G401.6 (cell line): ENCODE measurements at regions not wholly inside any gene's neighbourhood (a gene's known extent, or its start where the extent isn't known, plus 50 kb on each side); places are given as distances from the start of the nearest gene placed in this dataset.
"Not testable (repeated sequence)": the region's sequence is repeated elsewhere in the genome, so short reads cannot be mapped to it uniquely, and the experiment has no call there.

Experiments used
- FAIRE-seq: peaks from 2 replicates; lab custom pipeline; 2012; peaks lifted over from hg19 to GRCh38; lab: Jason Lieb, UNC

GRCh38 chr9:129545876-129546275, 75.0 kb downstream of the C9orf50 start:
- FAIRE-seq = not testable (repeated sequence)

GRCh38 chr9:129544761-129545160, 76.1 kb downstream of the C9orf50 start:
- FAIRE-seq = no peak

GRCh38 chr9:129542741-129543140, 78.2 kb downstream of the C9orf50 start:
- no peak for FAIRE-seq

GRCh38 chr9:129541270-129541669, 79.6 kb downstream of the C9orf50 start:
- no peak for FAIRE-seq

GRCh38 chr9:129539446-129539845, 81.5 kb downstream of the C9orf50 start:
- no peak for FAIRE-seq

GRCh38 chr9:129531860-129532402, 89.0 kb downstream of the C9orf50 start:
- not testable (repeated sequence) for FAIRE-seq

GRCh38 chr9:129527955-129528354, 92.9 kb downstream of the C9orf50 start:
- not testable (repeated sequence) for FAIRE-seq

GRCh38 chr9:129525656-129526196, 95.2 kb downstream of the C9orf50 start:
- FAIRE-seq = no peak

- FAIRE-seq = no peak
Measured at GRCh38 chr9:129524582-129525270, 96.2 kb downstream of the C9orf50 start.

- no peak for FAIRE-seq
Measured at GRCh38 chr9:129523943-129524581, 96.8 kb downstream of the C9orf50 start.

- FAIRE-seq = no peak
Measured at GRCh38 chr9:129522351-129522750, 98.5 kb downstream of the C9orf50 start.

GRCh38 chr9:129520082-129520481, 100.8 kb downstream of the C9orf50 start:
- FAIRE-seq = no peak

- FAIRE-seq = no peak
Measured at GRCh38 chr9:129518074-129518473, 102.8 kb downstream of the C9orf50 start.

- FAIRE-seq = no peak
Measured at GRCh38 chr9:129517006-129517405, 103.9 kb downstream of the C9orf50 start.

- no peak for FAIRE-seq
Measured at GRCh38 chr9:129514891-129515290, 106.0 kb downstream of the C9orf50 start.

- FAIRE-seq = no peak
Measured at GRCh38 chr9:129514497-129514867, 106.4 kb downstream of the C9orf50 start.

- FAIRE-seq = no peak
Measured at GRCh38 chr9:129513856-129514496, 106.9 kb downstream of the C9orf50 start.

- FAIRE-seq = no peak
Measured at GRCh38 chr9:129513282-129513681, 107.6 kb downstream of the C9orf50 start.

GRCh38 chr9:129511285-129511900, 109.5 kb downstream of the C9orf50 start:
- no peak for FAIRE-seq

GRCh38 chr9:129509533-129509928, 111.4 kb downstream of the C9orf50 start:
- no peak for FAIRE-seq

GRCh38 chr9:129507805-129508204, 113.1 kb downstream of the C9orf50 start:
- no peak for FAIRE-seq

- FAIRE-seq = no peak
Measured at GRCh38 chr9:129506892-129507291, 114.0 kb downstream of the C9orf50 start.

GRCh38 chr9:129506041-129506440, 114.9 kb downstream of the C9orf50 start:
- no peak for FAIRE-seq
